ENCODE measurements at regions not wholly inside any gene's neighbourhood (a gene's known extent, or its start where the extent isn't known, plus 50 kb on each side); places are given as distances from the start of the nearest gene placed in this dataset.

DNA sequence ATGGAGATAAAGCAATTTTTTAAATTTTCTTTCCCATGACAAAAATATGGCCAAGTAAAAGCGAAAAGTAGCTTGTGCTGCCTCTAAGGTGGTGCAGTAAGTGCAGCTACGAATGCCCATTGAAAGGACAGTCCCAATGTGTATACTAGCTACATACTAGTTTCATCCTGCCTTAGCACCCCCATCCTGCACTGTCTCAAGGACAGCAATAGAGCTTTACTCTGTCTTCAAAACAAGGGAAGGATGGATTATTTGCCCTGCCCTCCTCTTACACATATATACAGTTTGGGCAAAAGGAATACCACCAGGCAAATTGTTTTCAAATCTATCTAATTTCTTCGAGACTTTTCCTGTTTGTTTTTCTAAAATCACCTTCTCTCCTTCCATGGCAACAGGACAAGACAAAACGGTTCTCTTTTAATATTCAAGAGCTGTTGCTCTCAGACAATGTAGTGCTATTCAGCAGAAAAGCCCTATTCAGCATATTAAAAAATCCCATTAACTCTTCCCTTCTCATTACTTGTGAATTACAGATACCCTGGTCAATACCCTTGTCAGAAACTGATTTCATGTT lies 75.1 kb upstream of the SLC7A11 start:
- Histone ChIP-seq H3K27me3 (no peaks in the 10 kb centered on the region), H3K4me1 (ENCODE audit: insufficient read depth) (no peaks in the 10 kb centered on the region), H3K9me3 (no peaks in the 10 kb centered on the region), H3K36me3 (no peaks in the 10 kb centered on the region), H3K27ac (no peak overlapping the region), H3K4me3 (no peak overlapping the region)
- no peak for TF ChIP-seq POLR2A (IDR thresholded peaks at IDR 0.05)
- TF ChIP-seq, protein P1, sequence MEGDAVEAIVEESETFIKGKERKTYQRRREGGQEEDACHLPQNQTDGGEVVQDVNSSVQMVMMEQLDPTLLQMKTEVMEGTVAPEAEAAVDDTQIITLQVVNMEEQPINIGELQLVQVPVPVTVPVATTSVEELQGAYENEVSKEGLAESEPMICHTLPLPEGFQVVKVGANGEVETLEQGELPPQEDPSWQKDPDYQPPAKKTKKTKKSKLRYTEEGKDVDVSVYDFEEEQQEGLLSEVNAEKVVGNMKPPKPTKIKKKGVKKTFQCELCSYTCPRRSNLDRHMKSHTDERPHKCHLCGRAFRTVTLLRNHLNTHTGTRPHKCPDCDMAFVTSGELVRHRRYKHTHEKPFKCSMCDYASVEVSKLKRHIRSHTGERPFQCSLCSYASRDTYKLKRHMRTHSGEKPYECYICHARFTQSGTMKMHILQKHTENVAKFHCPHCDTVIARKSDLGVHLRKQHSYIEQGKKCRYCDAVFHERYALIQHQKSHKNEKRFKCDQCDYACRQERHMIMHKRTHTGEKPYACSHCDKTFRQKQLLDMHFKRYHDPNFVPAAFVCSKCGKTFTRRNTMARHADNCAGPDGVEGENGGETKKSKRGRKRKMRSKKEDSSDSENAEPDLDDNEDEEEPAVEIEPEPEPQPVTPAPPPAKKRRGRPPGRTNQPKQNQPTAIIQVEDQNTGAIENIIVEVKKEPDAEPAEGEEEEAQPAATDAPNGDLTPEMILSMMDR (IDR thresholded peaks at IDR 0.05): no peak
- no peak for TF ChIP-seq EP300 (IDR thresholded peaks at IDR 0.05)
- WGBS, 3 donors: 59 to 76% (median 66%) methylated on average over 4 of the region's 4 CpGs
- intact Hi-C loops (cut with DNase I): no loop called here
- DNase-seq: no peak

DNA sequence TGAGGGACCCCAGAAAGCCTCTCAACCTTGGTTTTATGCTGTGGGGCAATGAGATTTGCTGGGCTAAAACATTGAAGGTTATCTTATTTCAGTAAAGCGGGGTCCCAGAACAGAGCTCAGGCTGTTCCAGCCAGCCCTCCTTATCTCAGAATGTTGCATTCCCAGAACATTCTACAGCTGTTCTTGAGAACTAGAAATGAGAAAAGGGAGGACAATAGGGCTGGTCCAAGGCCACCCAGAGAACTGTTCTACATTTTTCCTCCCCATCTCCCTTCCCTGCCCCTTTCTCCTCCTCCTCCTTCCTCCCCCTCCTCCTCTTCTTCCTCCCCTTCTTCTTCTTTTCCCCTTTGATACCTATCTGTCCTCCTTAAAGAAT lies 70.4 kb upstream of the SLC7A11 start:
- 41 to 52% (median 44%) methylated on average over 1 of the region's 1 CpG for WGBS, 3 donors
- H3K4me1 ChIP-seq (ENCODE audit: insufficient read depth): no peaks in the 10 kb centered on the region
- H3K9me3 ChIP-seq: no peaks in the 10 kb centered on the region
- TF ChIP-seq, protein P1 (IDR thresholded peaks at IDR 0.05): no peak
- TF ChIP-seq EP300 (IDR thresholded peaks at IDR 0.05) (no peak), POLR2A (IDR thresholded peaks at IDR 0.05) (no peak)
- intact Hi-C loops (cut with DNase I): no loop called here
- no peaks in the 10 kb centered on the region for H3K27me3 ChIP-seq
- no peak overlapping the region for H3K27ac ChIP-seq
- no peak overlapping the region for H3K4me3 ChIP-seq
- no peak for DNase-seq
- H3K36me3 ChIP-seq: no peaks in the 10 kb centered on the region

DNA sequence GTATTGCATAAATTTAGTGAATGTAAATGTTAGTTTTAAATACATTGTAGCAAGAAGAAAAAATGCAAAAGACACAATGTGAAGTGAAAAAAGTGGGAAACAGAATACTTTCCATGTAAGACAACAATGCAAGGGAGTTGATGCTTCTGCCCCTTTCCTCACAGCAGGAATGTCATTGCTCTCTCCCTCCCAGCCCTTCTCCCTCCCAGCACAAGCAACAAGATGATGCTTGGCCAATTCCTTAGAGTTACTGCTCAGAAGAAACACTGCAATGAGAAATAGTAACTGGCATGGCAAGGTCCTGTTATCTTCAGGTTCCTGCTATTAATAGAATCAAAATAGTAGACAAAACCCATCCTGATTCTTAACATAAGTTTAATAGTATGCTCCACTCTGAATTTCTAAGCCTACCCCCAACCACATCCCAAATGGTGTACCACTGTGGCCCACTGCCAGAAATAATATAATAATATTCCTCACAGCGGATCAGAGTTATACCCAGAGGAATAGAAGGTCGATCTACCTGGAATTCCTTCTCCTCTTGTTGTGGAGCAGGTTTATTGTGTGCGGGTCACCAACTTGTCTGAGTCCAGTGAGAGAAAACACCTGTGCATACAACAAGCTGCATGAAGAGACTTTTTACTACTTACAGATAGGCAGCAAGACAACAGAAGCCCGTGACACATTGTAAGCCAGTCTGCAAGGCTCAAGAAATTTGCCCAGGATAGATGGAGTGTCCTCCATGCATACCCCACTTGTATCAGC lies 69.8 kb upstream of the SLC7A11 start:
- H3K4me1 ChIP-seq (ENCODE audit: insufficient read depth): no peaks in the 10 kb centered on the region
- TF ChIP-seq POLR2A (IDR thresholded peaks at IDR 0.05) (no peak), EP300 (IDR thresholded peaks at IDR 0.05) (no peak)
- TF ChIP-seq, protein P1 (IDR thresholded peaks at IDR 0.05): no peak
- DNase-seq: no peak
- H3K27ac ChIP-seq: no peak overlapping the region
- no peaks in the 10 kb centered on the region for H3K36me3 ChIP-seq
- no peaks in the 10 kb centered on the region for H3K27me3 ChIP-seq
- H3K9me3 ChIP-seq: no peaks in the 10 kb centered on the region
- intact Hi-C loops (cut with DNase I): no loop called here
- 63 to 71% (median 68%) methylated on average over 4 of the region's 4 CpGs for WGBS, 3 donors
- H3K4me3 ChIP-seq: no peak overlapping the region

DNA sequence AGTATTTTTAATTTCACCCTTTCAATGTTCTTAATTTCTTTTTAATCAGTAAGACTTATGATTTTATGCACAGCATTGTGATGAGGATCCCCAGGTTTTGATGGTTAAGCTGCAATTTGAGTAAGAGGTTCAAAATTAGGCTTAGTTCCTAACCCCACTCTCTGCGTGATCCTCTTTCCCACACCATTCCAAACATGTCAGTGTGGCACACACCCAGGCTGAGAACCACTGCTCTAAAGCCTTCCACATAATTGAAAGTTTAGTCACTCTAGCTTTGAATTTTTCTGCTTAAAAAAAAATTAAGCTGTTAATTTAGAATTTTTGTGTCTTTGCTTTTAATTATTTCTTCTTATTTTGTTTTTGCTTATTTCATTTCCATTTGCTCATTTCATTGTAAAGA lies 68.8 kb upstream of the SLC7A11 start:
- DNase-seq: no peak
- Histone ChIP-seq H3K9me3 (no peaks in the 10 kb centered on the region), H3K27me3 (no peaks in the 10 kb centered on the region), H3K36me3 (no peaks in the 10 kb centered on the region), H3K4me1 (ENCODE audit: insufficient read depth) (no peaks in the 10 kb centered on the region), H3K4me3 (no peak overlapping the region), H3K27ac (no peak overlapping the region)
- TF ChIP-seq EP300 (IDR thresholded peaks at IDR 0.05) (no peak), POLR2A (IDR thresholded peaks at IDR 0.05) (no peak)
- TF ChIP-seq, protein P1 (IDR thresholded peaks at IDR 0.05): no peak
- intact Hi-C loops (cut with DNase I): no loop called here
- WGBS, 3 donors: 38 to 54% (median 49%) methylated on average over 1 of the region's 1 CpG
